ENCODE measurements at regions not wholly inside any gene's neighbourhood (a gene's known extent, or its start where the extent isn't known, plus 50 kb on each side); places are given as distances from the start of the nearest gene placed in this dataset.

DNA sequence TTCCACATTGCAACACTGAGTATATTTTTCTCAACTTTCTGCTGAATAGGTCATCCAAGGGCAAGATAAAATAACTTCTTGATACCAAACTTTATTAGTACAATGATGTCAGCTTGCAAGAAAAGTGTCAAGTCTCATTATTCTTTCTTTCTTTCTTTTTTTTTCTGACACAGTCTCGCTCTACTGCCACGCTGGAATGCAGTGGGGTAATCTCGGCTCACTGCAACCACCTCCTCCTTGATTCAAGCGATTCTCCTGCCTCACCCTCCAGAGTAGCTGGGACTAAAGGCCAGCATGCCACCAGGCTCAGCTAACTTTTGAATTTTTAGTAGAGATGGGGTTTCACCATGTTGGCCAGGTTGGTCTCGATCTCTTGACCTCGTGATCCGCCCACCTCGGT lies 523.4 kb downstream of the FSCB start:
- TF ChIP-seq, protein P1, sequence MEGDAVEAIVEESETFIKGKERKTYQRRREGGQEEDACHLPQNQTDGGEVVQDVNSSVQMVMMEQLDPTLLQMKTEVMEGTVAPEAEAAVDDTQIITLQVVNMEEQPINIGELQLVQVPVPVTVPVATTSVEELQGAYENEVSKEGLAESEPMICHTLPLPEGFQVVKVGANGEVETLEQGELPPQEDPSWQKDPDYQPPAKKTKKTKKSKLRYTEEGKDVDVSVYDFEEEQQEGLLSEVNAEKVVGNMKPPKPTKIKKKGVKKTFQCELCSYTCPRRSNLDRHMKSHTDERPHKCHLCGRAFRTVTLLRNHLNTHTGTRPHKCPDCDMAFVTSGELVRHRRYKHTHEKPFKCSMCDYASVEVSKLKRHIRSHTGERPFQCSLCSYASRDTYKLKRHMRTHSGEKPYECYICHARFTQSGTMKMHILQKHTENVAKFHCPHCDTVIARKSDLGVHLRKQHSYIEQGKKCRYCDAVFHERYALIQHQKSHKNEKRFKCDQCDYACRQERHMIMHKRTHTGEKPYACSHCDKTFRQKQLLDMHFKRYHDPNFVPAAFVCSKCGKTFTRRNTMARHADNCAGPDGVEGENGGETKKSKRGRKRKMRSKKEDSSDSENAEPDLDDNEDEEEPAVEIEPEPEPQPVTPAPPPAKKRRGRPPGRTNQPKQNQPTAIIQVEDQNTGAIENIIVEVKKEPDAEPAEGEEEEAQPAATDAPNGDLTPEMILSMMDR (conservative IDR thresholded peaks at IDR 0.05; ENCODE audit: low read depth, low read length) = no peak
- no peaks in the 10 kb centered on the region for H3K79me2 ChIP-seq (ENCODE audit: insufficient read depth, low read depth)
- H3K4me3 ChIP-seq (IDR thresholded peaks at IDR 0.05; ENCODE audit: insufficient read depth, low read depth, low read length) = no peak overlapping the region
- no peak overlapping the region for H2AFZ ChIP-seq (ENCODE audit: low read depth)
- H4K20me1 ChIP-seq (ENCODE audit: insufficient read depth) = no peaks in the 10 kb centered on the region
- H3K27me3 ChIP-seq (ENCODE audit: insufficient read depth, low read depth) = no peaks in the 10 kb centered on the region
- no peaks in the 10 kb centered on the region for H3K36me3 ChIP-seq (ENCODE audit: insufficient read depth)
- H3K9ac ChIP-seq = no peak overlapping the region
- no peak overlapping the region for H3K4me2 ChIP-seq
- H3K4me1 ChIP-seq (ENCODE audit: low read depth, poor library complexity, severe bottlenecking) = no peaks in the 10 kb centered on the region
- no peak overlapping the region for H3K27ac ChIP-seq

GRCh38 chr14:43981135-43981768 lies 525.8 kb downstream of the FSCB start:
- TF ChIP-seq, protein P1 (conservative IDR thresholded peaks at IDR 0.05; ENCODE audit: low read depth, low read length) = no peak
- no peaks in the 10 kb centered on the region for H4K20me1 ChIP-seq (ENCODE audit: insufficient read depth)
- no peak overlapping the region for H3K27ac ChIP-seq
- no peak overlapping the region for H2AFZ ChIP-seq (ENCODE audit: low read depth)
- H3K36me3 ChIP-seq (ENCODE audit: insufficient read depth) = no peaks in the 10 kb centered on the region
- H3K4me2 ChIP-seq = no peak overlapping the region
- no peak overlapping the region for H3K9ac ChIP-seq
- no peak overlapping the region for H3K4me3 ChIP-seq (IDR thresholded peaks at IDR 0.05; ENCODE audit: insufficient read depth, low read depth, low read length)
- no peaks in the 10 kb centered on the region for H3K27me3 ChIP-seq (ENCODE audit: insufficient read depth, low read depth)
- no peaks in the 10 kb centered on the region for H3K4me1 ChIP-seq (ENCODE audit: low read depth, poor library complexity, severe bottlenecking)
- no peaks in the 10 kb centered on the region for H3K79me2 ChIP-seq (ENCODE audit: insufficient read depth, low read depth)

GRCh38 chr14:43956741-43957140 lies 550.3 kb downstream of the FSCB start:
- Histone ChIP-seq H3K27ac (no peak overlapping the region), H3K4me2 (no peak overlapping the region), H3K4me1 (ENCODE audit: low read depth, poor library complexity, severe bottlenecking) (no peaks in the 10 kb centered on the region), H2AFZ (ENCODE audit: low read depth) (no peak overlapping the region), H3K4me3 (IDR thresholded peaks at IDR 0.05; ENCODE audit: insufficient read depth, low read depth, low read length) (no peak overlapping the region), H4K20me1 (ENCODE audit: insufficient read depth) (no peaks in the 10 kb centered on the region), H3K36me3 (ENCODE audit: insufficient read depth) (no peaks in the 10 kb centered on the region), H3K79me2 (ENCODE audit: insufficient read depth, low read depth) (no peaks in the 10 kb centered on the region), H3K27me3 (ENCODE audit: insufficient read depth, low read depth) (no peaks in the 10 kb centered on the region), H3K9ac (no peak overlapping the region)
- TF ChIP-seq, protein P1 (conservative IDR thresholded peaks at IDR 0.05; ENCODE audit: low read depth, low read length) = no peak

GRCh38 chr14:43949400-43949799 lies 557.7 kb downstream of the FSCB start:
- Histone ChIP-seq H3K27me3 (ENCODE audit: insufficient read depth, low read depth) (no peaks in the 10 kb centered on the region), H4K20me1 (ENCODE audit: insufficient read depth) (no peaks in the 10 kb centered on the region)

More at GRCh38 chr14:43949400-43949799, 557.7 kb downstream of the FSCB start:
- Histone ChIP-seq H3K27ac (no peak overlapping the region), H2AFZ (ENCODE audit: low read depth) (no peak overlapping the region), H3K4me1 (ENCODE audit: low read depth, poor library complexity, severe bottlenecking) (no peaks in the 10 kb centered on the region), H3K9ac (no peak overlapping the region), H3K36me3 (ENCODE audit: insufficient read depth) (no peaks in the 10 kb centered on the region), H3K4me3 (IDR thresholded peaks at IDR 0.05; ENCODE audit: insufficient read depth, low read depth, low read length) (no peak overlapping the region), H3K4me2 (no peak overlapping the region), H3K79me2 (ENCODE audit: insufficient read depth, low read depth) (no peaks in the 10 kb centered on the region)
- TF ChIP-seq, protein P1 (conservative IDR thresholded peaks at IDR 0.05; ENCODE audit: low read depth, low read length) = no peak

Data from KMS-11 (cell line).